ENCODE measurements at regions not wholly inside any gene's neighbourhood (a gene's known extent, or its start where the extent isn't known, plus 50 kb on each side); places are given as distances from the start of the nearest gene placed in this dataset.

DNA sequence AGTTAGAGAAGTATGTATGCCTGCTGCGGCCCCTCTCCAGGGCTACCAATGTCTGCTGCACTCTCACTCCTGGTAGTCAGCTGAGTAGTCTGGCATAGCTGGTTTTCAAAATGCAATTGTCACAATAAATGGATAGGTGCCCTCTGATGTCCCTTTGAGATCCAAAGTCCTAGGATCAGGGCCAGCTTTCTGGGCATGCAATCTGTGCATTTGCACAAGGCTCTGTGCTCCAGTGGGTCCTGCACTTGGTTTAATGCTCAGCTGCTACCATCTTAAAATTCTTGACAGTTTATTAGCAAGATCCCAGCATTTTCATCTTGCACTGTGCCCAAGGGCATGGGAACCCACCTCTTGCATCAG, 233.8 kb downstream of the LTN1 start:
- TF ChIP-seq POLR2AphosphoS5 (IDR thresholded peaks at IDR 0.05) (no peak), POLR2A (IDR thresholded peaks at IDR 0.05) (no peak), CTCF (IDR thresholded peaks at IDR 0.05) (no peak), EP300 (IDR thresholded peaks at IDR 0.05) (no peak)
- H3K27ac ChIP-seq, result no peak overlapping the region
- no peak overlapping the region for H3K4me3 ChIP-seq
- DNase-seq (ENCODE audit: low spot score in 2 of 2), result no peak
- H3K36me3 ChIP-seq, result no peaks in the 10 kb centered on the region
- H3K27me3 ChIP-seq, result no peaks in the 10 kb centered on the region
- no peaks in the 10 kb centered on the region for H3K4me1 ChIP-seq
- no peaks in the 10 kb centered on the region for H3K9me3 ChIP-seq
- 33% methylated on average over 1 of the region's 1 CpG for WGBS

DNA sequence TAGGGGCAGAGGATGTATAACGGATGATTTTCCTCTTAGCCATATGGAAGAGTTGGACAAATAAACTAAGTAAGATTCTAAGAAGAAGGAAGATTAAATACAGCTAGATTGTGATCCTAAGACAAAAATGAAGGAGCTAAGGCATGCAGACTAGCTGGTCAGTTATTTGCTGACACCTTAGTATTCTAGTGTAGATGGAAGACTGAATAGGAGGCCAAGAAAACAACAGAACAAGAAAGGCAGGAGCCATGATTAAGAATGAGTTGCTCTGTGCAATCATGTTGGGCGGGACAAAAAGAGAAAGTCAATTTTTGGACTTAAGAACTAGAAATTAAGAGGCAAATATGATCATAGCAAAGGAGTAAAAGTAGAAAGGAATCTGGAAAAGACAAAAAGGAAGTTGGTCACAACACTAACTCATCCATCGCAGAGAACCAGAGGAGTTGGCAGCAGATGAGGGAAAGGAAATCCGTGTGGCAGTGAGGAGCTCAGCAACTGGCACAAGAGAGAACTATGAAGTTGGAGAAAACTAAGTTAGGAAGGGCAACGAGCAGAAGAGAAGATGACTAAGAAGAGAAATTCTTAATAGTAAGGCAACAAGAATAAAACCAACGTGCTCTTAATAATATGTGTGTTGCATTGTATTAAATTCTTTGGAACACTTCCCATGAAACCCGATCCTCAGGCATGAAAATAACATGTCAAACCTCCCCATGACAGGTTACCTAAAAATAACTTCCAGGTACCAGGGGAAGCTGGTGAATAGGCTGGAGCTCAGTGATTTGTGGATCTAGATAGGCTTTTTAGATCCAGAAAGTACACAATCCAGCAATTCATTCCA, 234.4 kb downstream of the LTN1 start:
- Histone ChIP-seq H3K4me3 (no peak overlapping the region), H3K27me3 (no peaks in the 10 kb centered on the region), H3K9me3 (no peaks in the 10 kb centered on the region), H3K4me1 (no peaks in the 10 kb centered on the region), H3K27ac (no peak overlapping the region), H3K36me3 (no peaks in the 10 kb centered on the region)
- TF ChIP-seq POLR2A (IDR thresholded peaks at IDR 0.05), result no peak
- TF ChIP-seq EP300 (IDR thresholded peaks at IDR 0.05), result no peak
- TF ChIP-seq CTCF (IDR thresholded peaks at IDR 0.05), result no peak
- no peak for TF ChIP-seq POLR2AphosphoS5 (IDR thresholded peaks at IDR 0.05)
- 41% methylated on average over 7 of the region's 7 CpGs for WGBS
- DNase-seq (ENCODE audit: low spot score in 2 of 2), result no peak

GRCh38 chr21:28754862-28755261, 237.8 kb downstream of the LTN1 start:
- H3K4me3 ChIP-seq, result no peak overlapping the region
- H3K4me1 ChIP-seq, result no peaks in the 10 kb centered on the region
- no peaks in the 10 kb centered on the region for H3K36me3 ChIP-seq
- H3K27ac ChIP-seq, result peak overlapping the region; percentile 41
- 81% methylated on average over 3 of the region's 3 CpGs for WGBS
- TF ChIP-seq CTCF (IDR thresholded peaks at IDR 0.05) (no peak), EP300 (IDR thresholded peaks at IDR 0.05) (no peak)
- H3K27me3 ChIP-seq, result no peaks in the 10 kb centered on the region
- H3K9me3 ChIP-seq, result no peaks in the 10 kb centered on the region
- DNase-seq (ENCODE audit: low spot score in 2 of 2), result no peak

DNA sequence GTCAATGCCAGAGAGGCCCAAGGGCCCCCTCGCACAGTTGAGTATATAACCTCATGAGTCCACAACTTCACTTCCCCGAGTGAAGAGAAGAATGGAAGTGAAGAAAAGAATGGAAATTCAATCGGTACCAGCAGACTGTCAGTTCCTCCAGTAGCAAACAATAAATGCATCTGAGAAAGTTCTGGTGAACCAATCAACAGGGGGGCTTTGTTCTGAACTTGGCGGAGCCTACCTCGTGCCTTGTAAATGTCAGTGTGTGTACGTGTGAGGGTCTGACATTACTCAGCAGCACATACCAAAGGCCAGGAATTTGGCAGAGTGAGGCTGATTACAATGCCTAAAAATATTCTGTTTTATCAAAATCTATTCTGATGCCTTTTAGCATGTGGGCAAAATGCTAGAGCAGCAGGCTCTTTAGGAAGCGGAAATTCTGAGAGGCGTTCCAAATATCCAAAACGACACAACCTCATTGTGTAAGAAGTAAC, 238.5 kb downstream of the LTN1 start:
- TF ChIP-seq POLR2AphosphoS5 (IDR thresholded peaks at IDR 0.05) (no peak), EP300 (IDR thresholded peaks at IDR 0.05) (peak; percentile 52)
- DNase-seq (ENCODE audit: low spot score in 2 of 2), result no peak
- Histone ChIP-seq H3K4me3 (no peak overlapping the region), H3K27me3 (no peaks in the 10 kb centered on the region), H3K9me3 (no peaks in the 10 kb centered on the region), H3K27ac (peak overlapping the region; percentile 7), H3K4me1 (no peaks in the 10 kb centered on the region), H3K36me3 (no peaks in the 10 kb centered on the region)
- 68% methylated on average over 9 of the region's 9 CpGs for WGBS

- DNase-seq (ENCODE audit: low spot score in 2 of 2), result no peak
- no peaks in the 10 kb centered on the region for H3K36me3 ChIP-seq
- no peaks in the 10 kb centered on the region for H3K4me1 ChIP-seq
- no peaks in the 10 kb centered on the region for H3K27me3 ChIP-seq
- TF ChIP-seq POLR2A (IDR thresholded peaks at IDR 0.05) (no peak), EP300 (IDR thresholded peaks at IDR 0.05) (no peak), POLR2AphosphoS5 (IDR thresholded peaks at IDR 0.05) (no peak), CTCF (IDR thresholded peaks at IDR 0.05) (no peak)
- H3K9me3 ChIP-seq, result no peaks in the 10 kb centered on the region
- no peak overlapping the region for H3K27ac ChIP-seq
- H3K4me3 ChIP-seq, result no peak overlapping the region
- 92% methylated on average over 2 of the region's 2 CpGs for WGBS
Measured at GRCh38 chr21:28752131-28752530, 240.5 kb downstream of the LTN1 start.

Data from suprapubic skin (tissue), 4 donors.